CD4-positive, alpha-beta T cell (primary cell): ENCODE measurements at regions not wholly inside any gene's neighbourhood (a gene's known extent, or its start where the extent isn't known, plus 50 kb on each side); places are given as distances from the start of the nearest gene placed in this dataset.
"Not testable (repeated sequence)": the region's sequence is repeated elsewhere in the genome, so short reads cannot be mapped to it uniquely, and the experiment has no call there.

Experiments used
- ATAC-seq: fragments of 200-7000 bp; cut with Tn5 transposase; one replicate; pipeline ENCODE4 v1.10.0; 2022; ENCODE audit warnings: mild to moderate bottlenecking; ENCODE audit not compliant: poor library complexity
- CTCF ChIA-PET: fragments of 350-600 bp; sonication (Branson Sonifier 250); formaldehyde crosslinking; loops from one replicate; lab custom pipeline; 2021; ENCODE audit warnings: antibody characterized with exemption, inconsistent platforms; lab: Charles Lee
- POLR2A ChIA-PET: fragments of 350-600 bp; sonication (Branson Sonifier 250); formaldehyde crosslinking; loops from one replicate; lab custom pipeline; 2021; ENCODE audit warnings: antibody characterized with exemption, inconsistent platforms; lab: Charles Lee
- DNase-seq, 14 experiments: peaks; one replicate each; pipeline ENCODE4 v3.0.0-alpha.2; 2013 to 2020; ENCODE audit warnings: mixed read lengths in 2 of 14
- H3K27ac ChIP-seq, 2 donors: one replicate each; pipeline versions ENCODE4 v1.5.1 to v1.7.0; 2013; ENCODE audit warnings: low read length in 2 of 2, low read depth in 1 of 2, mild to moderate bottlenecking in 1 of 2
- H3K27me3 ChIP-seq, 2 experiments: 1 replicate in 1 of 2; 2 replicates in 1 of 2; pipeline versions ENCODE4 v1.6.1 to v1.7.0; 2013; ENCODE audit warnings: low read length in 2 of 2, control low read depth in 1 of 2, mild to moderate bottlenecking in 1 of 2, moderate library complexity in 1 of 2; ENCODE audit not compliant: insufficient read depth in 2 of 2, control insufficient read depth in 1 of 2
- H3K36me3 ChIP-seq: one replicate; pipeline ENCODE4 v1.6.1; 2013; ENCODE audit warnings: low read length, control low read depth; ENCODE audit not compliant: insufficient read depth
- H3K4me1 ChIP-seq: one replicate; pipeline ENCODE4 v1.6.1; 2013; ENCODE audit warnings: low read length, control low read depth; ENCODE audit not compliant: insufficient read depth
- H3K4me3 ChIP-seq: one replicate; pipeline ENCODE4 v1.5.1; 2013; ENCODE audit warnings: mild to moderate bottlenecking, low read length, moderate library complexity
- H3K9me3 ChIP-seq, 2 experiments: 1 replicate in 1 of 2; 2 replicates in 1 of 2; pipeline versions ENCODE4 v1.6.1 to v1.7.0; 2013; ENCODE audit warnings: low read length in 2 of 2, mild to moderate bottlenecking in 2 of 2, control low read depth in 1 of 2, moderate library complexity in 1 of 2; ENCODE audit not compliant: control insufficient read depth in 1 of 2, insufficient read depth in 1 of 2
- H3K27ac Mint-ChIP-seq: one replicate; pipeline ENCODE4 v1.8.0; 2020; ENCODE audit warnings: mixed read lengths
- H3K27me3 Mint-ChIP-seq: one replicate; pipeline ENCODE4 v1.8.0; 2021; ENCODE audit warnings: mixed read lengths
- H3K36me3 Mint-ChIP-seq: one replicate; pipeline ENCODE4 v1.8.0; 2021; ENCODE audit warnings: low read depth, mixed read lengths
- H3K4me1 Mint-ChIP-seq: one replicate; pipeline ENCODE4 v1.8.0; 2021; ENCODE audit warnings: low read depth, mixed read lengths
- H3K4me3 Mint-ChIP-seq: one replicate; pipeline ENCODE4 v1.8.0; 2020; ENCODE audit warnings: mild to moderate bottlenecking, mixed read lengths
- H3K9me3 Mint-ChIP-seq: one replicate; pipeline ENCODE4 v1.8.0; 2020; ENCODE audit warnings: mixed read lengths
- CTCF ChIP-seq: fragments of 200-600 bp; IDR thresholded peaks from one replicate; pipeline ENCODE4 v1.8.0; 2022; ENCODE audit warnings: antibody characterized with exemption, mild to moderate bottlenecking
- intact Hi-C, 2 experiments: fragments of 100-400 bp; cut with DNase I in 1 of 2; cut with micrococcal nuclease in 1 of 2; formaldehyde crosslinking; loops; one replicate each; pipeline versions ENCODE4 v1.15.1 to v1.9.0; 2023 to 2025; cut with DNase I, micrococcal nuclease

- no peaks in the 10 kb centered on the region for H3K27me3 ChIP-seq
- no peaks in the 10 kb centered on the region for H3K4me1 ChIP-seq
- POLR2A ChIA-PET: no interaction called here
- Mint-ChIP-seq H3K27me3 (no peaks in the 10 kb centered on the region), H3K4me1 (no peaks in the 10 kb centered on the region), H3K36me3 (no peaks in the 10 kb centered on the region), H3K27ac (no peak overlapping the region), H3K4me3 (no peak overlapping the region), H3K9me3 (no peaks in the 10 kb centered on the region)
- no peaks in the 10 kb centered on the region for H3K36me3 ChIP-seq
- DNase-seq: no peak
- peaks cover 0 to 8% of the 10 kb centered on the region in 2 experiments for H3K9me3 ChIP-seq
- H3K27ac ChIP-seq: no peak overlapping the region
- H3K4me3 ChIP-seq: no peak overlapping the region
- ATAC-seq: no peak
- no peak for TF ChIP-seq CTCF
- intact Hi-C loops: no loop called here
- CTCF ChIA-PET: no interaction called here
Observed at GRCh38 chr9:118670011-118670953, 699.0 kb downstream of the BRINP1 start.

DNA sequence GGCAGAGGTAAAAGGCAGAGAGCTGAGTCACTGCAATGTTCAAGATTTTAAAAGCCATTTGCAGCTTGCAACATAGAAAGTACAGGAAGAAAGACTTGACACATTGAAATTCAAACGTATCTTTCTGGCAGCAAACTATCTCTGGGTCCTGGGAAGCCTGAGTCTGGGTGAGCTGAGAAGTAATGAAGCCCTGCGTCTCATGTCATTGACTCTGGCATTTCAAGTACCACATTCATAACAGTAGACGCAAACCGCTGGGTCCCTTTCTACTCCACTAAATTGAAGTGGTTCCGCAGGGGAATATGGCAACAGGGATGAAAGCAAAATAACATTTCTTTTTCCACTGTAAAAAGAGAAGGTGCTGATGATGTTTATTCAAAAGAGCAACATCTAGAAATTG lies 694.3 kb downstream of the BRINP1 start:
- no peak for ATAC-seq
- H3K4me3 ChIP-seq: no peak overlapping the region
- no peaks in the 10 kb centered on the region for H3K27me3 Mint-ChIP-seq

GRCh38 chr9:118677936-118678653 lies 691.1 kb downstream of the BRINP1 start:
- H3K36me3 Mint-ChIP-seq, ATAC-seq, intact Hi-C loops, H3K9me3 Mint-ChIP-seq, H3K27me3 Mint-ChIP-seq, H3K4me3 ChIP-seq, H3K27ac Mint-ChIP-seq, H3K27ac ChIP-seq, H3K4me1 Mint-ChIP-seq, H3K27me3 ChIP-seq, CTCF ChIA-PET, H3K4me1 ChIP-seq, POLR2A ChIA-PET, H3K36me3 ChIP-seq, H3K4me3 Mint-ChIP-seq: not testable (repeated sequence)
- peak in 1 of 14 experiments; percentile 6 for DNase-seq
- H3K9me3 ChIP-seq: peaks cover 0 to 14% of the 10 kb centered on the region in 2 experiments

More for the DNA sequence above, 694.3 kb downstream of the BRINP1 start:
- ChIA-PET CTCF (no interaction called here), POLR2A (no interaction called here)
- H3K36me3 Mint-ChIP-seq: no peaks in the 10 kb centered on the region
- H3K9me3 ChIP-seq: peaks cover 0 to 14% of the 10 kb centered on the region in 2 experiments
- no peaks in the 10 kb centered on the region for H3K9me3 Mint-ChIP-seq
- intact Hi-C loops: no loop called here
- no peaks in the 10 kb centered on the region for H3K4me1 ChIP-seq
- H3K27ac ChIP-seq: no peak overlapping the region
- no peak for DNase-seq
- no peaks in the 10 kb centered on the region for H3K4me1 Mint-ChIP-seq
- no peak for TF ChIP-seq CTCF
- H3K36me3 ChIP-seq: no peaks in the 10 kb centered on the region
- H3K27me3 ChIP-seq: no peaks in the 10 kb centered on the region
- no peak overlapping the region for H3K27ac Mint-ChIP-seq
- H3K4me3 Mint-ChIP-seq: no peak overlapping the region
